Trophoblast cell (in vitro differentiated cells and primary cell): ENCODE measurements at regions not wholly inside any gene's neighbourhood (a gene's known extent, or its start where the extent isn't known, plus 50 kb on each side); places are given as distances from the start of the nearest gene placed in this dataset.

ENCODE experiments used
- DNase-seq, 2 donors: peaks; one replicate each; pipeline ENCODE4 v3.0.0-alpha.2; 2016
- H2AFZ ChIP-seq: 2 replicates; pipeline ENCODE4 v1.6.1; 2013; ENCODE audit warnings: low read length, moderate library complexity, mild to moderate bottlenecking; ENCODE audit not compliant: insufficient read depth, poor library complexity
- H2AK5ac ChIP-seq: 2 replicates; pipeline ENCODE4 v1.6.1; 2013; ENCODE audit warnings: mild to moderate bottlenecking, low read length
- H2BK120ac ChIP-seq: 2 replicates; pipeline ENCODE4 v1.6.1; 2013; ENCODE audit warnings: low read length, mild to moderate bottlenecking, moderate library complexity; ENCODE audit not compliant: insufficient read depth, poor library complexity
- H2BK12ac ChIP-seq: 2 replicates; pipeline ENCODE4 v1.6.1; 2013; ENCODE audit warnings: mild to moderate bottlenecking, low read length, moderate library complexity
- H2BK5ac ChIP-seq: 2 replicates; pipeline ENCODE4 v1.6.1; 2013; ENCODE audit warnings: low read length, low read depth, moderate library complexity, mild to moderate bottlenecking; ENCODE audit not compliant: poor library complexity
- H3K14ac ChIP-seq: 2 replicates; pipeline ENCODE4 v1.6.1; 2013; ENCODE audit warnings: mild to moderate bottlenecking, low read length
- H3K18ac ChIP-seq: 2 replicates; pipeline ENCODE4 v1.6.1; 2013; ENCODE audit warnings: mild to moderate bottlenecking, low read length
- H3K23ac ChIP-seq: 2 replicates; pipeline ENCODE4 v1.6.1; 2013; ENCODE audit warnings: low read length
- H3K27ac ChIP-seq: 2 replicates; pipeline ENCODE4 v1.5.1; 2013; ENCODE audit warnings: low read depth, mild to moderate bottlenecking, inconsistent platforms, low read length, moderate library complexity
- H3K27me3 ChIP-seq: 2 replicates; pipeline ENCODE4 v1.6.1; 2013; ENCODE audit warnings: inconsistent platforms, mild to moderate bottlenecking, low read length, moderate library complexity; ENCODE audit not compliant: insufficient read depth
- H3K36me3 ChIP-seq, 2 experiments: 1 replicate in 1 of 2; 2 replicates in 1 of 2; pipeline ENCODE4 v1.6.1; 2013; ENCODE audit warnings: low read length in 2 of 2, mild to moderate bottlenecking in 2 of 2, moderate library complexity in 1 of 2; ENCODE audit not compliant: insufficient read depth in 2 of 2, control insufficient read depth in 1 of 2
- H3K4ac ChIP-seq: 2 replicates; pipeline ENCODE4 v1.6.1; 2013; ENCODE audit warnings: low read depth, mild to moderate bottlenecking, low read length, moderate library complexity
- H3K4me1 ChIP-seq, 2 experiments: 1 replicate in 1 of 2; 2 replicates in 1 of 2; pipeline ENCODE4 v1.6.1; 2013; ENCODE audit warnings: low read length in 2 of 2, mild to moderate bottlenecking in 2 of 2, moderate library complexity in 1 of 2; ENCODE audit not compliant: insufficient read depth in 2 of 2, control insufficient read depth in 1 of 2
- H3K4me2 ChIP-seq: 2 replicates; pipeline ENCODE4 v1.6.1; 2013; ENCODE audit warnings: inconsistent platforms, mild to moderate bottlenecking, low read length, moderate library complexity
- H3K4me3 ChIP-seq: 2 replicates; pipeline ENCODE4 v1.5.1; 2013; ENCODE audit warnings: mild to moderate bottlenecking, low read depth, low read length, inconsistent platforms
- H3K79me1 ChIP-seq: one replicate; pipeline ENCODE4 v1.6.1; 2013; ENCODE audit warnings: low read length
- H3K79me2 ChIP-seq: 2 replicates; pipeline ENCODE4 v1.6.1; 2013; ENCODE audit warnings: low read length, mild to moderate bottlenecking; ENCODE audit not compliant: control insufficient read depth, insufficient read depth, poor library complexity
- H3K9ac ChIP-seq: 2 replicates; pipeline ENCODE4 v1.6.1; 2013; ENCODE audit warnings: mild to moderate bottlenecking, low read length
- H3K9me3 ChIP-seq: 2 replicates; pipeline ENCODE4 v1.6.1; 2013; ENCODE audit warnings: low read depth, mild to moderate bottlenecking, control low read depth, inconsistent platforms, low read length; ENCODE audit not compliant: insufficient read depth
- H4K12ac ChIP-seq: 2 replicates; pipeline ENCODE4 v1.6.1; 2013; ENCODE audit warnings: low read depth, mild to moderate bottlenecking, low read length, moderate library complexity
- H4K8ac ChIP-seq: 2 replicates; pipeline ENCODE4 v1.6.1; 2013; ENCODE audit warnings: low read depth, mild to moderate bottlenecking, low read length, moderate library complexity
- H4K91ac ChIP-seq: one replicate; pipeline ENCODE4 v1.6.1; 2013; ENCODE audit warnings: low read depth, mild to moderate bottlenecking, low read length, moderate library complexity
- WGBS: extraction: QIAGEN DNeasy Blood & Tissue Kit; methylation state at CpG from one replicate; pipeline ENCODE4 v1.1.7; 2013; ENCODE audit warnings: missing lambda C conversion rate; ENCODE audit not compliant: insufficient read length, insufficient coverage; ENCODE audit errors: extremely low coverage; 5-methylcytosine and 5-hydroxymethylcytosine counted together

GRCh38 chr13:44275381-44275780 lies 98.2 kb upstream of the SERP2 start:
- no peak overlapping the region for H3K23ac ChIP-seq
- no peak overlapping the region for H3K9ac ChIP-seq
- DNase-seq: no peak
- H3K4me1 ChIP-seq: no peaks in the 10 kb centered on the region
- no peak overlapping the region for H2AFZ ChIP-seq
- no peak overlapping the region for H2BK120ac ChIP-seq
- no peak overlapping the region for H4K91ac ChIP-seq
- no peak overlapping the region for H2BK12ac ChIP-seq
- H3K79me2 ChIP-seq: no peaks in the 10 kb centered on the region
- no peaks in the 10 kb centered on the region for H3K79me1 ChIP-seq
- no peaks in the 10 kb centered on the region for H3K9me3 ChIP-seq
- H4K12ac ChIP-seq: no peak overlapping the region
- H2BK5ac ChIP-seq: no peak overlapping the region
- H3K27ac ChIP-seq: no peak overlapping the region
- no peaks in the 10 kb centered on the region for H3K36me3 ChIP-seq
- no peak overlapping the region for H2AK5ac ChIP-seq
- H3K4ac ChIP-seq: no peak overlapping the region
- no peak overlapping the region for H3K18ac ChIP-seq
- no peaks in the 10 kb centered on the region for H3K27me3 ChIP-seq
- H3K4me3 ChIP-seq: no peak overlapping the region
- no peak overlapping the region for H3K4me2 ChIP-seq
- H4K8ac ChIP-seq: no peak overlapping the region
- H3K14ac ChIP-seq: no peak overlapping the region

- H2BK120ac ChIP-seq: no peak overlapping the region
- no peak overlapping the region for H3K23ac ChIP-seq
- no peak overlapping the region for H3K27ac ChIP-seq
- no peak overlapping the region for H3K4me3 ChIP-seq
- no peak overlapping the region for H3K4me2 ChIP-seq
- no CpG with 5 or more reads among the region's 3 CpGs for WGBS
- no peak overlapping the region for H2BK12ac ChIP-seq
- no peak for DNase-seq
- no peak overlapping the region for H3K18ac ChIP-seq
- no peaks in the 10 kb centered on the region for H3K79me2 ChIP-seq
- H3K14ac ChIP-seq: no peak overlapping the region
- no peaks in the 10 kb centered on the region for H3K9me3 ChIP-seq
- H3K4ac ChIP-seq: no peak overlapping the region
- H4K91ac ChIP-seq: no peak overlapping the region
- H3K4me1 ChIP-seq: no peaks in the 10 kb centered on the region
- no peaks in the 10 kb centered on the region for H3K36me3 ChIP-seq
- no peak overlapping the region for H4K12ac ChIP-seq
- H3K79me1 ChIP-seq: no peaks in the 10 kb centered on the region
- no peak overlapping the region for H3K9ac ChIP-seq
- H2BK5ac ChIP-seq: no peak overlapping the region
- H4K8ac ChIP-seq: no peak overlapping the region
- no peaks in the 10 kb centered on the region for H3K27me3 ChIP-seq
- no peak overlapping the region for H2AK5ac ChIP-seq
- no peak overlapping the region for H2AFZ ChIP-seq
These were observed 97.6 kb upstream of the SERP2 start for GRCh38 chr13:44276061-44276460.

- DNase-seq: no peak
- WGBS: no CpG with 5 or more reads among the region's 1 CpG
- no peak overlapping the region for H3K9ac ChIP-seq
- H2AFZ ChIP-seq: no peak overlapping the region
- H3K4me3 ChIP-seq: no peak overlapping the region
- no peak overlapping the region for H4K91ac ChIP-seq
- H2BK120ac ChIP-seq: no peak overlapping the region
- no peaks in the 10 kb centered on the region for H3K4me1 ChIP-seq
- H3K14ac ChIP-seq: no peak overlapping the region
- H2BK12ac ChIP-seq: no peak overlapping the region
- no peak overlapping the region for H3K4ac ChIP-seq
- no peak overlapping the region for H3K18ac ChIP-seq
- H3K4me2 ChIP-seq: no peak overlapping the region
- H2BK5ac ChIP-seq: no peak overlapping the region
- H4K12ac ChIP-seq: no peak overlapping the region
- H3K36me3 ChIP-seq: no peaks in the 10 kb centered on the region
- no peak overlapping the region for H3K23ac ChIP-seq
- H2AK5ac ChIP-seq: no peak overlapping the region
- H3K27ac ChIP-seq: no peak overlapping the region
- H4K8ac ChIP-seq: no peak overlapping the region
- no peaks in the 10 kb centered on the region for H3K79me2 ChIP-seq
- no peaks in the 10 kb centered on the region for H3K9me3 ChIP-seq
- H3K79me1 ChIP-seq: no peaks in the 10 kb centered on the region
- H3K27me3 ChIP-seq: no peaks in the 10 kb centered on the region
These were observed 96.2 kb upstream of the SERP2 start for GRCh38 chr13:44277459-44277858.

- Histone ChIP-seq H4K91ac (no peak overlapping the region), H2AFZ (no peak overlapping the region), H2BK120ac (no peak overlapping the region), H4K12ac (no peak overlapping the region), H3K79me2 (no peaks in the 10 kb centered on the region), H3K9ac (no peak overlapping the region), H3K23ac (no peak overlapping the region), H3K27ac (no peak overlapping the region), H3K4me3 (no peak overlapping the region), H3K4me2 (no peak overlapping the region), H3K4me1 (no peaks in the 10 kb centered on the region), H3K79me1 (no peaks in the 10 kb centered on the region), H4K8ac (no peak overlapping the region), H3K14ac (no peak overlapping the region), H2BK5ac (no peak overlapping the region), H3K36me3 (no peaks in the 10 kb centered on the region), H2AK5ac (no peak overlapping the region), H3K27me3 (no peaks in the 10 kb centered on the region), H3K9me3 (no peaks in the 10 kb centered on the region), H3K18ac (no peak overlapping the region), H2BK12ac (no peak overlapping the region), H3K4ac (no peak overlapping the region)
- DNase-seq: no peak
- no CpG with 5 or more reads among the region's 4 CpGs for WGBS
These were observed 95.5 kb upstream of the SERP2 start for GRCh38 chr13:44278166-44278565.

- no peak overlapping the region for H2AFZ ChIP-seq
- no peak overlapping the region for H2BK120ac ChIP-seq
- no CpG with 5 or more reads among the region's 5 CpGs for WGBS
These were observed 93.2 kb upstream of the SERP2 start for GRCh38 chr13:44280456-44280855.

More at GRCh38 chr13:44280456-44280855, 93.2 kb upstream of the SERP2 start:
- DNase-seq: no peak
- Histone ChIP-seq H3K79me1 (no peaks in the 10 kb centered on the region), H3K4me1 (no peaks in the 10 kb centered on the region), H3K9ac (no peak overlapping the region), H3K27me3 (no peaks in the 10 kb centered on the region), H2BK12ac (no peak overlapping the region), H3K79me2 (no peaks in the 10 kb centered on the region), H4K91ac (no peak overlapping the region), H3K27ac (no peak overlapping the region), H3K4me2 (no peak overlapping the region), H4K12ac (no peak overlapping the region), H3K36me3 (no peaks in the 10 kb centered on the region), H2AK5ac (no peak overlapping the region), H3K9me3 (no peaks in the 10 kb centered on the region), H4K8ac (no peak overlapping the region), H3K4me3 (peak overlapping the region; percentile 44), H2BK5ac (no peak overlapping the region), H3K4ac (no peak overlapping the region), H3K18ac (no peak overlapping the region), H3K23ac (no peak overlapping the region), H3K14ac (no peak overlapping the region)
